NOMO-1 (cell line): ENCODE measurements at regions not wholly inside any gene's neighbourhood (a gene's known extent, or its start where the extent isn't known, plus 50 kb on each side); places are given as distances from the start of the nearest gene placed in this dataset.

Source experiments
- DNase-seq, 2 experiments: peaks; one replicate each; lab custom pipeline; 2025; ENCODE audit not compliant: unreplicated experiment in 2 of 2; lab: John Stamatoyannopoulos, UW

DNA sequence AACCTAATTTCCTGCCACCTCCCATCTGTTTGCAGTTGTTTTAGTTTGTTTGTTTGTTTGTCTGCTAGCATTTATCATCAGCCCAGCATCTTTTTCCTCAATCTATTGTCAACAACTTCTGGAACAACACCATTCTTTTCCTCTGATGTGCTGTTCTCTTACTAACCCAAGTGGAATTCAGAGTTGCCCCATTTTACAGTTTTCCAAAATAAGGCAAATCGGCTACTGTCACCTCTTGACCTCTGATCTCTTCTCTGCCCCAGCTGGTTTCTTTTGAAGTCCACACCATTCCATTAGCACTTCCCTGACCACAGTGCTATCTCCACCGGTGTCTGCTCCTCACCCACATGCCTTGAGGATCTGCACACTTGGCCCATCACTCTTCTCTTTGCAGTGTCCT, 102.4 kb downstream of the EFNB2 start:
- no peak for DNase-seq

DNA sequence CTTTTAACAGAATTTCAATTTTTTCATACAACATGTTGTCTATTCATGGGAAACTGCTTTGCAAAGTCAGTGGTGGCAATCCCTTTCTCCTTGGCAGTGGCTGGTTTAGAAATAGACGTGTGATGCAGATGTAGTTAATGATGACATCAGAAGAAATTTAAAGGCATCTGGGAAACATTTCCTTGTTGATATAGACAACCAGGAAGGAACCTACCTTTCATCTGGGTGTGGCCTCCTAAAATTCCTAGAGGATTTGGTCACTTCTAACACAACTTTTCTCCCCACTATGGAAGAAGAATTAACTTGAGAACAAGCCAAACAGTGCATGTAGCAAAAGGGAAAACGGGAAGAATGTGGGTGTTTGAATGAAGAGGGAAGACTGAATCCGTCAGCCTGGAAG, 102.8 kb downstream of the EFNB2 start:
- DNase-seq, result no peak

DNA sequence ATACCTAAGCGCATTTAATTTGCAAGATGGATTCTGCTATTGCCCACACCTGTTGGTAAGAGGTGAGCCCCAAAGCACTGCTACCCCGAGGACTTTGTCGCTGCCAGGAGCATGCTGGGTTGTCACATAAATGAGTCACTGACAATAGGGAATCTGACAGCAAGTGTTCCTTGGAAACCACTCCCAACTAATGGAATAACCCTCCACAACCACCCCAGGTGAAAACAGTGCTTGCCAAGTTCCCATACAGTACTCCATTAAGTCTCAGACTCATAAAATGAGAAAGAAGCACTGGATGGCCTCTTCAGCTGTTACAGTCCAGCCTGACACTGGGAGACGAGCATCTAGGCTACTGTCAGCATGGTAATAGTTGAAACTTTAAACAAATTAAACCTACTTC, 108.6 kb downstream of the EFNB2 start:
- no peak for DNase-seq

DNA sequence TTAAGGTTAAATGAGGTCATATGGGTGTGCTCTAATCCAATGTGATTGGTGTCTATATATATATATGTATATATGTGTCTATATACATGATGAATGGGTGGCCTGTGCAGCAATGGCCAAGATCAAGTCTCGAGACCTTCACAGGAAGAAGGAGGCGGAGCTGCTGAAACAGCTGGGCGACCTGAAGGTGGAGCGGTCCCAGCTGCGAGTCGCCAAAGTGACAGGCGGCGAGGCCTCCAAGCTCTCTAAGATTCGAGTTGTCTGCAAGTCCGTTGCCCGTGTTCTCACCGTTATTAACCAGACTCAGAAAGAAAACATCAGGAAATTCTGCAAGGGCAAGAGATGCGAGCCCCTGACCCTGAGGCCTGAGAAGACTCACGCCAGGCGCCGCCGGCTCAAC, 109.8 kb downstream of the EFNB2 start:
- DNase-seq, result no peak

DNA sequence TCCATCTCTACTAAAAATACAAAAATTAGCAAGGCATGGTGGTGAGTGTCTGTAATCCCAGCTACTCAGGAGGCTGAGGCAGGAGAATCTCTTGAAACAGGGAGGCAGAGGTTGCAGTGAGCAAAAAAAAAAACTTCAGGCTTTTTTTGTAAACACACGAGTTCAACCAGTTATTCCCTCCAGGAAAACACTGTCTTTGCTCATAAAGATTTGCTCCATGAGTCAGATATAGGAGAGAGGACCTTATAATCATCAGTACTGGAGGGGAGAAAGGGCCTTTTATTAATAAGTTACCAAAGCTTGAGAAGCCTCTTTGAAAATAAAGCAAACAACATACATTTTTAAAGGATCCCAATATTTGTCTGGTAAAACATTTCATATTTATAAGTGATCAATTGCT, 110.7 kb downstream of the EFNB2 start:
- DNase-seq, result no peak

DNA sequence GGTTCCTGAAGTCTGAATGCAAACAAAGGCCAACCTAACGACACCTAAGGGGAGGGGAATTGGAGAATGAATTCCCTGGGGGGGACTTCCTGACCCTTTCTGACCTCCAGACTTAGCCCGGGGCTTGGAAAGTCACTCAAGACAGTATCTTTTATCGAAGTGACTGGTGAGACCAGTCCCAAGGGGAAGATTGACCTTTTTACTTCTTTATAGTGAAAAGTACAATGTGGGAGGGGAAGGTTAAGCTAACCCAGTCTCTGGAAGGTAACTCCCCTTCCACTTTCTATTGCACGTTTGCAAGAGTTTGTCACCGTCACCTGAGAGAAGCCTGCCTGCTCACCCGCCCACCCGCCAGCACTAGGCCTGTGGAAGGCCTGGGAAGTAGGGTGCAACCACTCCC, 111.9 kb downstream of the EFNB2 start:
- DNase-seq, result no peak

DNA sequence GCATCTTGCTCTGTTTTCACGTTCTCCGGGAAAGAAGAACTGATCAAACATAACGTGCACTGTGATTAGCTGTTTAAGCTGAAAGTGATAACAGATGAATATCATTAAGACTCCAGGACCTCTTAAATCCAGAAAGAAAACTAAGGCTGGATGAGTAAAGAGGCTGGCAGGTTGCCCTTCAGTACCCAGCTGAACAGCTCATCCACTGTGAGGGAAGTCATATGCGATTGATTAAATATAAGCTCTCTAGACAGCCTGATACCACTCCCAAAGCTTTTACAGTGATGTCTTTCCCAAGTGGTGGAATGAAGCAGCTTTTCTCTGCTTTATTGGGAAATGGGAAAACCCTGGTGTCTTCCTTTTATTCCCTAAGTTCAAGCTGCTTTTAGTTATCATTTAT, 116.9 kb downstream of the EFNB2 start:
- no peak for DNase-seq

DNA sequence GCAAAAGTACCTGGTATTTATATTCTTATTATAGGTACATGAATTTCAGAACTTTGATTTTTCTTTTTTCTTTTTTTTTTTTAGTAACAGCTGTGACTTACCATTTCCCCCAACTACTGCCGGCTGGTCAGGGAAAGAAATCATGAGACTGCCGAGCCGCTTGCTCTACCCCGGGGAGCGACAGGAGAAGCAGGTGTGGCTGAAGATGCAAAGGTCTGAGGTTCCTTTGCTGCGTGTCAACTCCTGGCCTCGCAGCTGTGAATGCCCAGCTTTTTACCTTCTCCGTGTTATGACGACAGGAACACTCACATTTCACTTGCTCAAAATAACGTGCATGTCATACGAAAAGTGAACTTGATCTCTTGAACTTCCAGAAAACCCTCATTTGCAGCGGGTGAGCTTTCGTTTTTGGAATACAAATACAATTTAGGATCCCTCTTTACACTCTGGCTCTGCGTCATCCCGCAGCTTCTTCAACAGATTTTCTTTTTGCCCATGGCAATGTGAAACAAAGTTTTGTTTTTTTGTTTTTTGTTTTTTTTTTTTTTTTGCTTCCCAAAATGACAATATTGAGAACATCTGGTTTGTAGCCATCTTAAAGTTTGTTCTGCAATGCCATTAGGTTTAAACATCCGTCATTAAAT, 117.9 kb downstream of the EFNB2 start:
- DNase-seq, result no peak

DNA sequence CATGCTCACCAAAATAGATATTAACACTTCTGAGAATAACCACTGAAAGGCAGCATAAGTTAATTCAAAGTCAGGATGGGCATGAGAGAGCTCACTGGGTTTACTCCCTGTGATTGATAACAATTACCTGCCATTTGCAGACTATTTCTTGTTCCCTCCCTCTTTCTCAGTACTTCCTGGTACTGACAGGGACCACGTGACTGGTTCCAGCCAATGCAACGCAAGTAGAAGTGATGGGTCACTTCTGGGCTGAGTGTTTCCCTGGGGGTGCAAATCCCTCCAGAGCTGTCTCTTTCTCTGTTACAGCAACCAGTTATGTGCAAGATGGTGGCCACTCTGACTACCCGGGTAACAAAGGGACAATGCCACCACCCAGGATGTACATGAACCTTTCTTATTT, 118.8 kb downstream of the EFNB2 start:
- no peak for DNase-seq

DNA sequence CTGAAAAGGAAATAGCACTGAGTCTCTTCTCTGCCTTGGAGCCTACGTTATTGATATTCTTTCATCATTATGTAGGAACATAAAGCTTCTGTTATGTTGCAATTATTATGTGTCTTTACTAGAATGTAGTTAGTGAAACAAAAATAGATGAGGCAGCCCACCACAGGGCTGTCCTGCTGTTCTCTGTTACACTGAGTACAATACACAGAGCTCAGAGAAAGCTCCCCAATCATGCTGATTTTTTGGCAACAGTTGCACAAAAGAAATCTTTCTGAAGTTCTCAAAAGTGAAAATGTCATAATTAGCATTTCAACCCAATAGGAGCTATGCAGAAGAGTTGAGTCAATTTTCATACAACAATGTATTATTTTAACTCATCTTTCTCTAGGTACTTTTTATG, 119.5 kb downstream of the EFNB2 start:
- DNase-seq, result no peak

DNA sequence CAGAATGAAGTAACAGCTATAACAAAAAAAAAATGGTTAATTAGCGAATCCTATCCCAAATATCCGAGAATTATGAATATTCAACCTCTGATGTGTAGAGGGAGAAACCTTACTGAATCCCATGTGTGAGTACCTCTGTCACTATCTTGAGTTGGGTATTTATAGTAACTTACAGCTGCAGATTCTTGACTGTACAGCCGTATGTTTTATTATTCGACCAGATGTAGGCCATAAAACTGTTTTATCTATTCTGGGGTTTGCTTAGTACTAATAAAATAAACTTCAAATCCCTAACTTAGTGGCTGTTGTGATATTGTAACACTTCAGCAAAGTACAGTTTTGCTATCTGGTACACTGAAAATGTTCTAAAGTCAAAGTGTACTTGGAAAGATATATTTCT, 120.0 kb downstream of the EFNB2 start:
- DNase-seq, result no peak

DNA sequence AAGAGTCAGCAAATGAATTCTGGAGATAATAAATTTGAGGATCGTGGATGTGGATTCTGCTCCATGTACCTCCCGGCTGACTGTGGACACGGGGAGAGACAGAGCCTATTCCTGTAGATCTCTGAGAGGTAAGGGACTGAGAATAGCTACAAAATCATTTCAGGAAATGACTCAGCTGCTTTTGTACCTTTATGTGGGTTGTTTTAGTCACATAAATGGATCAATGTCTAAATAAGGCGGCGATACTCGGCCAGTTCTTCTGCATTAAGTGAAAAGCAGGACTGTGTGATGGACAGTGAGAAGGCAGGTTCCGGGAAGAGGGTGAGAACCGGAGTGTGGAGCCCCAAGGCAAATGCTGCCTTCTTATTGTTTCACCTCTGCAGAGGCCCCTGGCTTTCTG, 128.1 kb downstream of the EFNB2 start:
- no peak for DNase-seq

DNA sequence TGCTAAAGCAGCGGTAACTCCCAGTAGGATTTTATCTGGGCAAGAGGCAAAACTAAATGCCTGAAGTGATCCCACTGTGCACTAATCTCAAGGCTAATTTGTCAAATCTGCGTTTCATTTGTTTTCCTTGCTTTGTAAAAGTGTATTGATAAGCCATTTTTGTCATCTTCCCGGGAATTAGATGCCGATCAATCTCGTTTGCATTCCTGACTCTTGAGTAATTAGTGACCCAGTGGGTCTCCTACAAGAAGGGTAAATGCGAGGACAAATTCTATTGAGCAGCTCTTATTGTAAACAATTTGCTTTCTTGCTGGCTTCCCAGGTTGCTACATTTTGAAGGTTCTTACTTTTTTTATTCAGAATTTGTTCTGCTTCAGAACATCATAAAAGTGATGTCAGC, 129.7 kb downstream of the EFNB2 start:
- DNase-seq, result no peak

DNA sequence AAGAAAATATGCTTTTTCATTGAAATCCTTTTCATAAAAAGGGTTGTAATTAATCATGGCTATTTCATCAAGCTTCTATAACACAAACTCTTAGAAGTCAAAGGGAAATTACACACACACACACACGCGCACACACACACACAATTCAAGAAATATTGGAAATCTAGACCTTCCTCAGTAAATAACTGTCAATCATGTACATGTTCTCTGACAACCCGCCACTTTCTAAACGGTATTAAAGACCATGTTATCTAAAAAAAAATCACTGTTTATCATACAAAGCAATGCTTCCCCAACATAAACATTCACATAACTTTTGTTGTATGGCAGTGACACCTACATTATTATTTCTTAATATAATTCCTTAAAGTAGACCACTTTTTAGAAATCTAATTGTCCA, 132.2 kb downstream of the EFNB2 start:
- no peak for DNase-seq

DNA sequence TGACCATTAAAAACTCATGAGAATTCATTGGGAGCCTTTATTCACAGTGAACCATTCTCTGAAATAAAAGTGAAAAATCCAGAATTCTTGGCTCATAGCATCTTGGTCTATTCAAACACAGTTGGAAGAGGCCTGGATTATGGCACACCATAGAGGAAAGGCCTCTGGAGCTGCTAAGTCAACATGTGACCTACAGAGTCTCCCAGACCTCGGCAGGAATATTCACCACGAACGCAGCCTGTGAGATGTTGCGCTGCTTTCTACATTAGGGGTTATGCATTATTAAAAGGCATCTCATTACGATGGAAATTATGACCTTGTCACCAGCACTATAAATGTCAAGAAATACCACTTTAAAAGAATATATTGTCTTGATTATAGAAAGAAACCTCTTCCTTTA, 132.6 kb downstream of the EFNB2 start:
- no peak for DNase-seq

DNA sequence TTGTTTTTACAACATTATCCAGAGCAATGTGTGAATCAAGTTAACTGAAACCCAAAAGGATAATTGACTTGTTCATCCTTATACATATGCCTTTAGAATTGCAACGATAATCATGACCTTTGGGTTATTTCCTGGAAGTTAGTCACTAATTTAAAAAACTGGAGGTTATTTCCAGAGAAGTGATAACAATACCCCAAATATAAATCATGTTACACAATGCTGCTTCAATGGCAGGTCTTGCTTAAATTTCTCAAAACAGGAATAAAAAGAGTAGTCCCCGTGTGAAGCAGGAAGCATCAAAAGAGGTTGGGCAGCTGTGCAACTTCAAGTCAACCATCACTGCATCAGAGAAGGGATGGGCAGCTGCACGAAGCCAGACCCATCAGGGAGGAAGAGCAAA, 134.4 kb downstream of the EFNB2 start:
- DNase-seq, result peak in 1 of 2 experiments; percentile 18

DNA sequence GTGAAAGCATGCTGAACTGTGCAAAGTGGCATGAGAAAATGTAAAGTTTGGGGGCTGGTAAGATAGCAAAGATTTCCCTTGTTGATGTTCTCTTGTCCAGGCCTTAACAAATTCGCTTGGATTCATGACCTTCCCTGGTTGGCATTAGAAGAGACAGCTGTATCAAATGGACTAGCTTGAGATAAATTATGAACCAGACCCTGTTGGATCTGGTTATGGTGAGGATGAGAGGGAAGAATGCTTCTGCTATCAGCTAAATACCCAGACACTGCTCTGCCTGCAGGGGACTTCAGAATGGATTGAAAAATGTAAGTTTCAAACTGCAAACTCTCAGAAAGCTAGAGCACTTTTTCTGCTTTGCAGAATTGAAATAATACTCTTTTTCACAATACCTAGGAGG, 135.2 kb downstream of the EFNB2 start:
- DNase-seq, result no peak

DNA sequence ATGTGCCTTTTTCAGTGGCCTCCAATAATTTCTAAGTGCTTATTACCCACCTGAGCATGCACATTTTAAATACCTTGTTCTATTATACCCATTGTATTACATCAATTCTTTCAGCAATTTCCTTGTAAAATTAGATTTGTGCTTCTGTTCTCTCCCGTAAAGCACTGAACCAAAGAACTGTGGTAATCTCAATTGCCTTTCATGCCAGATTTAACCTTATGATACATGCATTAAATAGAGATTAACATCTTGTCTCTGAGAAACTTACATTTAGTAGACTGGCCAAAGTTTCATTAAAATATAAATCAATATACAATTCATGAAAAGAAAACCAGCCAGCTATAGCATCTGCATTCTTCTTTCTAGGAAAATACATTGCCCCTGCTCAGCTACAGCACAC, 137.2 kb downstream of the EFNB2 start:
- DNase-seq, result no peak

DNA sequence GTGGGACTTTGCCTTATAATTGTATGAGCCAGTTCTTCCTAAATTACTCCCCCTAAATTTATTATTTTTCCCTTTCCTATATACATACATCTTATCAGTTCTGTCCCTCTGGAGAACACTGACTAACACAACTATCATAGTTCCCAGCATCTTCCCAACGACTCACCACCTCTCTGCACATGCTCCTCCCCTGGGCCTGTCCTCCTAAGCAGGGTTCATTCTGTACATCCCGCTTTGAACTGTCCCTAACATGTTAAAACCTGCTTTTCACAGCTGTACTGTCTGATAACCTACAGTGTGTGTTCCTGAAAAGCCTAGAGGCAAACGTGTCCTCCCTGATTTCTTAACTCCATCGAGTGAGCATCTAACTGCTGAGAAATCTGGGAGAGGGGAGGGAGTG, 141.7 kb downstream of the EFNB2 start:
- DNase-seq, result no peak

DNA sequence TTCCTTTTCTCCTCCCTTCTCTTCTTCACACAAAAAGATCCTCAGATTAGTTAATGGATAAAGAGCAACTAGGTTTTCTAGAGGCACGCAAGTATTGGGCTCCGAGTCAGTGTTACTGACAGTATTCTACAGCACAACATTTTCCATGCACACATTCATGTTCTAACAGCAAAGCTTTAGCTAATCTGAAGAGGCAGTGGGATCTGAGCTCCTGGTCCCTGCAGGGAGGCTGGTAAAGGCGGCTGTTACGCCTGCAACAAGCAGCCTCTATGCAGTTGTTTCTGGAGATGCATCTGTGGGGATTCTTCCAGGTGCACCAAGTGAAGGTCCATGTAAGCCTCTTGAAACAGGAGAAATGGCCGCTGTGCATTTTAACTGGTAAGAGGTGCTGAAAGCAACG, 143.8 kb downstream of the EFNB2 start:
- DNase-seq, result no peak

DNA sequence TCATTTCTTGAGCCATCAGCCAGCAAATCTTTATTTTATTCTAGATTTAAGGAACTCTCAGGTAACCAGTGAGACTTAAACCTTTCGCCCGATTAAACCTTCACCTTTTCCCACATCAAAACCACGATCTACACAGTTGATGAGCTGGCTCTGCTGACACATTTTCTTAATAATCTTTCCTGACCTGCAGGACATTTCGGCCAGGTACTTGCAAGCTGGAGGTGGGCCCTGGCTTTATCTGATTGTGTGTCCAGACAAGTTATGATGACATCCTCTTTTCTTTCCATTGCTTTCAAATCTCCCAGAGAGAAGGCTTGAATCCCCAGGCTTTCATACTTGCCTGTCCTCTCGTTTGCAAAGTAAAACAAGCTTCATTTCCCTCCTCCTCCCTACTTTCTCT, 144.2 kb downstream of the EFNB2 start:
- DNase-seq, result no peak

DNA sequence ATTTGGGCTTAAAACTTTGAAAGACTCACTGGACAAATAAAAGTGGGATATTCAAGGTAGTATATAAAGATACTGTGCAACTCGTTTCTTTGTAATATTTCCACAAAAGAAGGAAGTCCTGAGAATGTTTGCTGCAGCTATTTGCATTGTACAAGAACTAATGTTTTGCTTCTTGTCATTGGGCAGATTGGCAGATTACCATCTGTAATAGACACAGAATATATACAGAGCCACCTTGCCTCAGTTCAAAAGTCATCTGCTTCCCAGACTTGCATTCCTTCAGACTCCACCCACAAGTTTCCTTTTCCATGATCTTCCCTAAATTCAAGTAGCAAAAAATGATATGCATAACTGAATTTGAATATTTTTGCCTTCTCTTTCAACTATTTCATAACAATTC, 145.1 kb downstream of the EFNB2 start:
- DNase-seq, result no peak

DNA sequence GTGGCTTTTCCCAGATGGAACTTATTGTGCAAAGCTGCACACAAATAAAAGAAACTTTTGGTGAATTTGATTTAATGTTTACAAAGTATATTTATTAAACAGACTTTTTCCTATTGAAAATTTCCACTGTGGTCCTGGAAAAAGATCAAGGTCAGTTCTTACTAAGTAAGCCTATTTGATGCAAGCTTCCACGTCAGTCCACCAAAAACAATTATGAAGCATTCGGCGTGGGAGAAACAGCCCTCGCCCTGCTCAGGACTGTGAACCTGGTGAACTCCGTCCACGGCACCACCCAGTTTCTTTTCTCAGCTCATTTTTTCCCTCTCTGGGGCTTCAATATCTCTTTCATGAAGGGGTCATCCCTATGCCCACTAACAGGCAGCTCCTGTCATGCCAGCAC, 149.8 kb downstream of the EFNB2 start:
- no peak for DNase-seq

DNA sequence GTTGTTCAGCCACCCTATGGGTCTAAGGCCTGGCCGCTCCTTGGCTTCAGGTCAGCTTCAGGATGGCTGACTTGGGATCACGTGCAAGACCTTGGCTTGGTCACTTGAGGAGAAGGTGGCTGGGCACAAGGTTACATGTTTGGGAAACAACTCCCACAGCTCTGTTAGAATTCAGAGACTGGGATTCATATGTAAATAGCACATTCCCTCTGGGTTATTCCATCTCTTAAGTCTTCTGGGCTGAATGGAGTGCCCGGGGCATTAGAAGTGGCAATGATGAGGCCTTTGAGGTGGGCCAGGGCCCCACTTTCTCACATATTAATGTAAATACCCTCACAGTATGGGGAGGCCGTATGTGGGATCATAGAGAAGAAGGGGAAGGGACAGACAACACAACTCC, 150.9 kb downstream of the EFNB2 start:
- DNase-seq, result no peak
